NCI-H2107 treated with DMSO at 0.1 percent for 48 hours (cell line): ENCODE measurements at regions not wholly inside any gene's neighbourhood (a gene's known extent, or its start where the extent isn't known, plus 50 kb on each side); places are given as distances from the start of the nearest gene placed in this dataset.
"Not testable (repeated sequence)": the region's sequence is repeated elsewhere in the genome, so short reads cannot be mapped to it uniquely, and the experiment has no call there.

ENCODE experiments used
- DNase-seq: peaks from one replicate; lab custom pipeline; 2025; ENCODE audit not compliant: unreplicated experiment; lab: John Stamatoyannopoulos, UW

GRCh38 chr1:68779841-68780240 is 283.0 kb upstream of the DEPDC1 start:
- DNase-seq = not testable (repeated sequence)

- no peak for DNase-seq
Observed at GRCh38 chr1:68780919-68781318, 284.0 kb upstream of the DEPDC1 start.

GRCh38 chr1:68782890-68783289 is 286.0 kb upstream of the DEPDC1 start:
- no peak for DNase-seq

GRCh38 chr1:68785328-68785727 is 288.4 kb upstream of the DEPDC1 start:
- DNase-seq = no peak

- DNase-seq = no peak
Observed at GRCh38 chr1:68788762-68789161, 291.9 kb upstream of the DEPDC1 start.

GRCh38 chr1:68791800-68792199 is 294.9 kb upstream of the DEPDC1 start:
- DNase-seq = no peak

- no peak for DNase-seq
Observed at GRCh38 chr1:68795956-68796355, 299.1 kb upstream of the DEPDC1 start.

- no peak for DNase-seq
Observed at GRCh38 chr1:68796888-68797287, 300.0 kb upstream of the DEPDC1 start.

- no peak for DNase-seq
Observed at GRCh38 chr1:68798071-68798470, 301.2 kb upstream of the DEPDC1 start.

GRCh38 chr1:68799096-68799495 is 302.2 kb upstream of the DEPDC1 start:
- no peak for DNase-seq

- DNase-seq = no peak
Observed at GRCh38 chr1:68800182-68800581, 303.3 kb upstream of the DEPDC1 start.

GRCh38 chr1:68801440-68801839 is 304.6 kb upstream of the DEPDC1 start:
- DNase-seq = no peak

- no peak for DNase-seq
Observed at GRCh38 chr1:68805097-68805641, 308.3 kb upstream of the DEPDC1 start.

GRCh38 chr1:68808351-68808750 is 311.5 kb upstream of the DEPDC1 start:
- no peak for DNase-seq

GRCh38 chr1:68811806-68812205 is 314.9 kb upstream of the DEPDC1 start:
- DNase-seq = no peak

GRCh38 chr1:68812333-68812732 is 315.5 kb upstream of the DEPDC1 start:
- no peak for DNase-seq

GRCh38 chr1:68814067-68814466 is 317.2 kb upstream of the DEPDC1 start:
- no peak for DNase-seq

GRCh38 chr1:68815632-68816031 is 318.8 kb upstream of the DEPDC1 start:
- DNase-seq = no peak

GRCh38 chr1:68817505-68818210 is 320.8 kb upstream of the DEPDC1 start:
- DNase-seq = not testable (repeated sequence)

GRCh38 chr1:68819190-68819829 is 322.4 kb upstream of the DEPDC1 start:
- no peak for DNase-seq

GRCh38 chr1:68820151-68820550 is 323.3 kb upstream of the DEPDC1 start:
- DNase-seq = no peak

GRCh38 chr1:68826836-68827235 is 330.0 kb upstream of the DEPDC1 start:
- no peak for DNase-seq

GRCh38 chr1:68827261-68827660 is 330.4 kb upstream of the DEPDC1 start:
- DNase-seq = no peak
